ENCODE measurements at regions not wholly inside any gene's neighbourhood (a gene's known extent, or its start where the extent isn't known, plus 50 kb on each side); places are given as distances from the start of the nearest gene placed in this dataset.

DNA sequence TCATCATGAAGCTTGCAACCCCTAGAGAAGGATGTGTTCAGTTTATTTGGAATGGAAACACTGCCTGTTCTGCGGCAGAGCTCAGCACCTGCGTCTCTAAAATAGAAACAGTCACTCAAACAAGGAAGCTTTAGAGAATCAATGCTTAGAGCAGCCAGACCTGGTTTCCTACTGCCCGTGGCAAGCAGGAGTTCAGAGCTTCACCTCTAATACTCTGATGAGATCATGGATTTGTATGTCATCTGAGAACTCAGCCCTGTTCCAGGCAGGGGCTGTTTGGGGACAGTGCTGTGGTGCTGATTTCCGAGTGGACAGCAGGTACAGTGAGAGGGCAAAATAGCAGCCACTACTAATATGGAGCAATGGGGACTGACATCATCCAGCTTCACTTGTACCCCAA is 236.0 kb upstream of the IRX1 start:
- TF ChIP-seq EZH2phosphoT487 (IDR thresholded peaks at IDR 0.05; ENCODE audit: insufficient read depth, low read depth) (no peak), EZH2 (IDR thresholded peaks at IDR 0.05; ENCODE audit: insufficient read depth, poor library complexity, severe bottlenecking) (no peak)

Data from GM23248 (cell line).